OCI-LY1 (cell line): ENCODE measurements at regions not wholly inside any gene's neighbourhood (a gene's known extent, or its start where the extent isn't known, plus 50 kb on each side); places are given as distances from the start of the nearest gene placed in this dataset.

Experiments
- H2AFZ ChIP-seq: fragments of 200-600 bp; sonication (generic), shearing (Covaris generic); 2 replicates; pipeline ENCODE4 v1.6.0; 2014; ENCODE audit warnings: antibody characterized with exemption, mild to moderate bottlenecking, low read length
- H3F3A ChIP-seq: fragments of 200-600 bp; sonication (generic), shearing (Covaris generic); 2 replicates; pipeline ENCODE4 v1.6.0; 2014; ENCODE audit warnings: mild to moderate bottlenecking, antibody characterized with exemption, low read length, moderate library complexity; ENCODE audit not compliant: insufficient read depth
- H3K27ac ChIP-seq: fragments of 200-600 bp; sonication (generic); 2 replicates; pipeline ENCODE4 v1.5.1; 2014; ENCODE audit warnings: low read length, mixed run types, mild to moderate bottlenecking, low read depth; ENCODE audit not compliant: poor library complexity, severe bottlenecking
- H3K27me3 ChIP-seq: fragments of 200-600 bp; sonication (generic); 2 replicates; pipeline ENCODE4 v1.6.0; 2014; ENCODE audit warnings: antibody characterized with exemption, mild to moderate bottlenecking, low read length, moderate library complexity; ENCODE audit not compliant: insufficient read depth
- H3K36me3 ChIP-seq: fragments of 200-600 bp; sonication (generic); 2 replicates; pipeline ENCODE4 v1.6.1; 2014; ENCODE audit warnings: mild to moderate bottlenecking, antibody characterized with exemption, low read length, moderate library complexity, mixed read lengths; ENCODE audit not compliant: insufficient read depth
- H3K4me1 ChIP-seq: fragments of 200-600 bp; sonication (generic); 2 replicates; pipeline ENCODE4 v1.5.1; 2014; ENCODE audit warnings: mild to moderate bottlenecking, low read length, moderate library complexity; ENCODE audit not compliant: insufficient read depth, severe bottlenecking
- H3K4me2 ChIP-seq: fragments of 200-600 bp; sonication (generic), shearing (Covaris generic); 2 replicates; pipeline ENCODE4 v1.6.1; 2014; ENCODE audit warnings: low read length
- H3K4me3 ChIP-seq: fragments of 200-600 bp; sonication (generic); 2 replicates; pipeline ENCODE4 v1.5.1; 2014; ENCODE audit warnings: low read length, low read depth, mild to moderate bottlenecking, mixed read lengths; ENCODE audit not compliant: poor library complexity, severe bottlenecking
- H3K79me2 ChIP-seq: fragments of 200-600 bp; shearing (Covaris generic); 2 replicates; pipeline ENCODE4 v1.6.1; 2016; ENCODE audit warnings: mixed run types, low read length, mixed read lengths; ENCODE audit not compliant: insufficient read depth
- H3K9ac ChIP-seq: fragments of 200-600 bp; sonication (generic), shearing (Covaris generic); 2 replicates; pipeline ENCODE4 v1.6.1; 2014; ENCODE audit warnings: mild to moderate bottlenecking, low read length, mixed read lengths
- H3K9me2 ChIP-seq: fragments of 200-600 bp; sonication (generic), shearing (Covaris generic); 2 replicates; pipeline ENCODE4 v1.6.1; 2014; ENCODE audit warnings: low read depth, mild to moderate bottlenecking, low read length, mixed read lengths
- H3K9me3 ChIP-seq: fragments of 200-600 bp; shearing (Covaris generic); 2 replicates; pipeline ENCODE4 v1.6.1; 2014; ENCODE audit warnings: low read length, mixed read lengths
- H4K20me1 ChIP-seq: fragments of 200-600 bp; sonication (generic), shearing (Covaris generic); 2 replicates; pipeline ENCODE4 v1.6.0; 2016; ENCODE audit warnings: mild to moderate bottlenecking, low read length; ENCODE audit not compliant: insufficient read depth
- CTCF ChIP-seq: fragments of 200-600 bp; sonication (generic), shearing (Covaris generic); IDR thresholded peaks from 2 replicates; pipeline ENCODE4 v1.5.1; 2017; ENCODE audit warnings: mild to moderate bottlenecking, antibody characterized with exemption, low read length, moderate library complexity, mixed read lengths
- EZH2 ChIP-seq: fragments of 200-600 bp; sonication (generic), shearing (Covaris generic); IDR thresholded peaks from 2 replicates; pipeline ENCODE4 v1.8.0; 2017; ENCODE audit warnings: borderline replicate concordance, mixed run types, mild to moderate bottlenecking, antibody characterized with exemption, low read length, moderate library complexity, mixed read lengths

DNA sequence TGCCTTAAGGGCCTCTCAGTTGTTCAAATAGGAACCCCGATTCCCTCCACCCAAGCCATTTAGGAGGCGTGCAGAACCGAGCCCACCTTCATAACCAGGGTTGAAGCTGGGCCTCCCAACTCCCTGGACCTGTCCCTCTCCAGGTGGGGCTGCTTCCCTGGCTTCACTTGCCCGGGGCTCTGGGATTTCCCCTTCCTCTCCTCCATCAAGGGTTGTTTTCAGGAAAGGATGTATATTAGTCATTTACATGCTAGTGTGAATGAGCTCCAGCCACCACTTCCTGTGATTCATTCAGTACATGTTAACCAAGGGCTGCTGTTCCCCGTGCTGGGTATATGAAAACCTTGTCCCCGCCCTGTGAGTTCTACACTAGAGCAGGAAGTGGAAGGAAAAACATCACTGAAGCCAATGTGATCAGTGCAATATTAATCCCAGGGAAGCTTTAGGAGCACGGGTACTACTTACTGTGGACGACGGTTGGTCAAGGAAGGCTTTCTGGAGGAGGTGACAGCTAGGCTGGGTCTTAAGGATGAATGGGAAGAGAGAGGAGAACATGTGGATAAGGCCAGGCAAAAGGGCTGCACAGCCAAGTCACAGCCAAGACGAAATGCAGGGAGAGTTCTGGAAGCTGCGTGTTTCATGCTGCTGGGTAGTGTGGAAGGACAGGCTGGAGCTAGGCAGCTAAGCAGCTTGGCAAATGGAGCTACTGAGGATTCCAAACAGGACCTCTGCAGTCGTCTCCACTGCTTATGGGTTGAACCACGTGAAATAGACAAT is 150.1 kb upstream of the SHH start:
- peaks cover 26% of the 10 kb centered on the region; the same call in 1 of the 2 replicates for H3K27me3 ChIP-seq
- H3K9me2 ChIP-seq = no peaks in the 10 kb centered on the region
- H3K27ac ChIP-seq = no peak overlapping the region
- no peaks in the 10 kb centered on the region for H3K4me1 ChIP-seq
- H2AFZ ChIP-seq = no peak overlapping the region
- H3K36me3 ChIP-seq = no peaks in the 10 kb centered on the region
- no peak overlapping the region for H3K9ac ChIP-seq
- H3K4me2 ChIP-seq = no peak overlapping the region
- TF ChIP-seq EZH2 = no peak
- TF ChIP-seq CTCF = no peak
- no peaks in the 10 kb centered on the region for H3K79me2 ChIP-seq
- H4K20me1 ChIP-seq = no peaks in the 10 kb centered on the region
- H3K9me3 ChIP-seq = no peaks in the 10 kb centered on the region
- H3K4me3 ChIP-seq = no peak overlapping the region
- no peaks in the 10 kb centered on the region for H3F3A ChIP-seq

- Histone ChIP-seq H3K9me3 (no peaks in the 10 kb centered on the region), H3K36me3 (no peaks in the 10 kb centered on the region), H3K4me1 (no peaks in the 10 kb centered on the region), H3K4me2 (no peak overlapping the region), H3K27ac (no peak overlapping the region), H3K9ac (no peak overlapping the region), H2AFZ (no peak overlapping the region), H3K27me3 (peaks cover 28% of the 10 kb centered on the region; the same call in 1 of the 2 replicates), H3K4me3 (no peak overlapping the region), H3F3A (no peaks in the 10 kb centered on the region), H3K79me2 (no peaks in the 10 kb centered on the region), H3K9me2 (no peaks in the 10 kb centered on the region), H4K20me1 (no peaks in the 10 kb centered on the region)
- TF ChIP-seq EZH2 (no peak), CTCF (no peak)
Measured at GRCh38 chr7:155961241-155962190, 149.3 kb upstream of the SHH start.

DNA sequence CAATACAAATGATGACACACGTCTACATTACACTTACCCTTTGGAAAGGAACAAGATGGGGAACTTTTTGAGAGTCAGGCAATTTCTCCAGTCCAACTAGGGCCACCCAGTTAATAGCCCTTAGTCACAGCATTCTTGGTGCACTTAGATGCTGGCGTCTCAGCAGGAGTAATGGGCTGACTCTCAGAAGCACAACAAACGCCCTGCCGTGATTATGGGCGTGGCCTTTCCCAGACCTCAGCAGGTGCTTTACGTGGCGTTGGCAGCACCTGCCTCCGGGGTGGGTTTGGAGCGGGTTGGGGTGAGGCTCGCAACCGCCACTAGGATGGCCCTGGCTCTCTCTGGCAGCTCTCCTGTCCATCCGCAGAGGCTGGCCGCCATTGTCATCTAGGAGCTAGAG is 147.6 kb upstream of the SHH start:
- no peak for TF ChIP-seq CTCF
- no peak for TF ChIP-seq EZH2
- Histone ChIP-seq H3K27ac (no peak overlapping the region), H3K27me3 (peaks cover 25% of the 10 kb centered on the region; the same call in 1 of the 2 replicates), H3K4me1 (no peaks in the 10 kb centered on the region), H3K9me2 (no peaks in the 10 kb centered on the region), H3K4me2 (no peak overlapping the region), H3K9ac (no peak overlapping the region), H3K36me3 (no peaks in the 10 kb centered on the region), H2AFZ (no peak overlapping the region), H3K9me3 (no peaks in the 10 kb centered on the region), H3K4me3 (no peak overlapping the region), H3F3A (no peaks in the 10 kb centered on the region), H3K79me2 (no peaks in the 10 kb centered on the region), H4K20me1 (no peaks in the 10 kb centered on the region)
